Panc1 (cell line): ENCODE measurements at regions not wholly inside any gene's neighbourhood (a gene's known extent, or its start where the extent isn't known, plus 50 kb on each side); places are given as distances from the start of the nearest gene placed in this dataset.
"Not testable (repeated sequence)": the region's sequence is repeated elsewhere in the genome, so short reads cannot be mapped to it uniquely, and the experiment has no call there.

Source experiments
- ATAC-seq: fragments of 200-7000 bp; cut with Tn5 transposase; 2 replicates; pipeline ENCODE4 v1.9.1; 2020; ENCODE audit warnings: mild to moderate bottlenecking, moderate library complexity
- BruUV-seq: library from RNA; stranded (reverse); fragments of 400-500 nt; replicated peaks from 2 replicates; lab custom pipeline; 2021; lab: Mats Ljungman, UMichigan
- CTCF ChIA-PET: fragments of 300-600 bp; sonication (Branson Sonifier 250); formaldehyde crosslinking; loops from one replicate; lab custom pipeline; 2022; ENCODE audit warnings: antibody characterized with exemption; lab: Charles Lee
- POLR2A ChIA-PET: fragments of 300-600 bp; sonication (Branson Sonifier 250); formaldehyde crosslinking; loops from one replicate; lab custom pipeline; 2022; ENCODE audit warnings: antibody characterized with exemption; lab: Charles Lee
- DNase-seq: peaks from one replicate; pipeline ENCODE4 v3.0.0-alpha.2; 2010; ENCODE audit warnings: low read depth, low spot score
- H3K27ac ChIP-seq: 2 replicates; pipeline ENCODE4 v1.5.1; 2011; ENCODE audit warnings: mild to moderate bottlenecking, low read length, inconsistent platforms
- H3K27me3 ChIP-seq: fragments of 200-500 bp; sonication (Bioruptor generic); 2 replicates; pipeline ENCODE4 v1.6.0; 2014; ENCODE audit warnings: low read length, inconsistent platforms; ENCODE audit not compliant: control insufficient read depth, insufficient read depth
- H3K36me3 ChIP-seq: fragments of 200-500 bp; sonication (Bioruptor generic); 2 replicates; pipeline ENCODE4 v1.5.1; 2014; ENCODE audit warnings: inconsistent platforms, mild to moderate bottlenecking, low read length, moderate library complexity; ENCODE audit not compliant: control insufficient read depth, insufficient read depth
- H3K4me1 ChIP-seq: 2 replicates; pipeline ENCODE4 v1.5.1; 2011; ENCODE audit warnings: inconsistent platforms, mild to moderate bottlenecking, low read length, moderate library complexity; ENCODE audit not compliant: control insufficient read depth, insufficient read depth
- H3K4me3 ChIP-seq, 2 experiments: 2 replicates each; pipeline ENCODE4 v1.5.1; 2011 to 2012; ENCODE audit warnings: low read depth in 2 of 2, low read length in 2 of 2, mild to moderate bottlenecking in 2 of 2, inconsistent platforms in 1 of 2, moderate library complexity in 1 of 2
- H3K9me3 ChIP-seq: fragments of 200-500 bp; sonication (Bioruptor generic); 2 replicates; pipeline ENCODE4 v1.5.1; 2014; ENCODE audit warnings: low read depth, mild to moderate bottlenecking, inconsistent platforms, low read length, moderate library complexity; ENCODE audit not compliant: control insufficient read depth, insufficient read depth
- CTCF ChIP-seq: fragments of 450-650 bp; IDR thresholded peaks from 2 replicates; pipeline ENCODE4 v1.5.1; 2017; ENCODE audit warnings: mild to moderate bottlenecking
- POLR2AphosphoS5 ChIP-seq: IDR thresholded peaks from 2 replicates; pipeline ENCODE4 v1.6.1; 2012; ENCODE audit warnings: mild to moderate bottlenecking, low read depth, low read length, moderate library complexity
- REST ChIP-seq, 2 experiments: IDR thresholded peaks; 2 replicates each; pipeline ENCODE4 v1.6.1; 2011 to 2012; ENCODE audit warnings: low read depth in 2 of 2, control low read depth in 1 of 2, low read length in 1 of 2, mild to moderate bottlenecking in 1 of 2, moderate library complexity in 1 of 2; ENCODE audit not compliant: insufficient read depth in 1 of 2
- SIN3A ChIP-seq: IDR thresholded peaks from 2 replicates; pipeline ENCODE4 v1.6.1; 2012; ENCODE audit warnings: low read depth, mild to moderate bottlenecking, low read length, moderate library complexity, borderline replicate concordance; ENCODE audit not compliant: insufficient read depth
- TCF7L2 ChIP-seq: IDR thresholded peaks from 2 replicates; pipeline ENCODE4 v1.6.1; 2011; ENCODE audit warnings: mild to moderate bottlenecking, low read depth, low read length, inconsistent platforms
- in situ Hi-C: cut with HindIII; loops from 2 replicates; pipeline ENCODE4 v1.10.0; 2016; ENCODE audit warnings: low sequenced_read_pairs, low pct_unique_long_range_greater_than_20kb
- intact Hi-C: fragments of 100-400 bp; cut with micrococcal nuclease; formaldehyde crosslinking; loops from one replicate; pipeline ENCODE4 v1.10.0; 2022; ENCODE audit not compliant: unreplicated experiment

GRCh38 chrX:56343219-56343618 lies 111.1 kb downstream of the KLF8 start:
- ChIA-PET POLR2A (no interaction called here), CTCF (no interaction called here)
- no peaks in the 10 kb centered on the region for H3K27me3 ChIP-seq
- no peak overlapping the region for H3K27ac ChIP-seq
- H3K4me1 ChIP-seq, result no peaks in the 10 kb centered on the region
- H3K36me3 ChIP-seq, result no peaks in the 10 kb centered on the region
- H3K9me3 ChIP-seq, result no peaks in the 10 kb centered on the region
- TF ChIP-seq TCF7L2 (no peak), SIN3A (no peak), REST (IDR thresholded peaks at IDR 0.05; ENCODE audit: insufficient read depth in 1 of 2, low read depth in 2 of 2, low read length in 1 of 2) (no peak), CTCF (no peak), POLR2AphosphoS5 (no peak)
- ATAC-seq, result no peak
- in situ Hi-C loops, result no loop called here
- no peak overlapping the region for H3K4me3 ChIP-seq
- intact Hi-C loops, result no loop called here
- no peak for DNase-seq
- no TSS peak for BruUV-seq

GRCh38 chrX:56343664-56344063 lies 111.5 kb downstream of the KLF8 start:
- no peak for TF ChIP-seq TCF7L2
- TF ChIP-seq CTCF, result no peak
- no peak for TF ChIP-seq POLR2AphosphoS5
- TF ChIP-seq SIN3A, result no peak
- TF ChIP-seq REST (IDR thresholded peaks at IDR 0.05; ENCODE audit: insufficient read depth in 1 of 2, low read depth in 2 of 2, low read length in 1 of 2), result no peak
- no peak overlapping the region for H3K4me3 ChIP-seq
- H3K9me3 ChIP-seq, result no peaks in the 10 kb centered on the region
- POLR2A ChIA-PET, result no interaction called here
- no TSS peak for BruUV-seq
- no peaks in the 10 kb centered on the region for H3K36me3 ChIP-seq
- in situ Hi-C loops, result no loop called here
- CTCF ChIA-PET, result no interaction called here
- intact Hi-C loops, result no loop called here
- H3K27ac ChIP-seq, result no peak overlapping the region
- ATAC-seq (no peak), DNase-seq (no peak)
- no peaks in the 10 kb centered on the region for H3K4me1 ChIP-seq
- no peaks in the 10 kb centered on the region for H3K27me3 ChIP-seq

- in situ Hi-C loops, POLR2A ChIA-PET, intact Hi-C loops, H3K36me3 ChIP-seq, DNase-seq, H3K9me3 ChIP-seq, H3K4me1 ChIP-seq, ATAC-seq, BruUV-seq, H3K4me3 ChIP-seq, H3K27me3 ChIP-seq, CTCF ChIA-PET, H3K27ac ChIP-seq: not testable (repeated sequence)
Measured at GRCh38 chrX:56358145-56358544, 126.0 kb downstream of the KLF8 start.

GRCh38 chrX:56365171-56365570 lies 133.0 kb downstream of the KLF8 start:
- H3K4me1 ChIP-seq, H3K9me3 ChIP-seq, H3K27ac ChIP-seq, POLR2A ChIA-PET, CTCF ChIA-PET, H3K27me3 ChIP-seq, H3K4me3 ChIP-seq, H3K36me3 ChIP-seq, intact Hi-C loops, in situ Hi-C loops, ATAC-seq, BruUV-seq, DNase-seq: not testable (repeated sequence)
